MM.1S (cell line): ENCODE measurements at regions not wholly inside any gene's neighbourhood (a gene's known extent, or its start where the extent isn't known, plus 50 kb on each side); places are given as distances from the start of the nearest gene placed in this dataset.
"Not testable (repeated sequence)": the region's sequence is repeated elsewhere in the genome, so short reads cannot be mapped to it uniquely, and the experiment has no call there.

Experiments
- DNase-seq: peaks from one replicate; pipeline ENCODE4 v3.0.0-alpha.2; 2015
- H2AFZ ChIP-seq: fragments of 300-600 bp; sonication (generic); 2 replicates; pipeline ENCODE4 v1.6.0; 2016; ENCODE audit warnings: antibody characterized with exemption, low read length
- H3F3A ChIP-seq: fragments of 300-600 bp; sonication (generic); 2 replicates; pipeline ENCODE4 v1.6.1; 2016; ENCODE audit warnings: mild to moderate bottlenecking, antibody characterized with exemption, low read length, moderate library complexity, mixed read lengths; ENCODE audit not compliant: insufficient read depth
- H3K27ac ChIP-seq: fragments of 300-600 bp; sonication (generic); 2 replicates; pipeline ENCODE4 v1.5.1; 2016; ENCODE audit warnings: mild to moderate bottlenecking, low read length
- H3K27me3 ChIP-seq: fragments of 300-600 bp; sonication (generic); replicated peaks from 2 replicates; pipeline ENCODE4 v1.6.0; 2016; ENCODE audit warnings: low read length; ENCODE audit not compliant: insufficient read depth
- H3K36me3 ChIP-seq: fragments of 300-600 bp; sonication (generic); replicated peaks from 2 replicates; pipeline ENCODE4 v1.6.1; 2016; ENCODE audit warnings: mild to moderate bottlenecking, low read length, mixed read lengths; ENCODE audit not compliant: insufficient read depth
- H3K4me1 ChIP-seq: fragments of 300-600 bp; sonication (generic); 2 replicates; pipeline ENCODE4 v1.6.1; 2016; ENCODE audit warnings: low read length, mixed read lengths
- H3K4me2 ChIP-seq: fragments of 300-600 bp; sonication (generic); 2 replicates; pipeline ENCODE4 v1.6.0; 2016; ENCODE audit warnings: low read depth, low read length
- H3K4me3 ChIP-seq: fragments of 300-600 bp; sonication (generic); 2 replicates; pipeline ENCODE4 v1.5.1; 2016; ENCODE audit warnings: low read length, mixed read lengths
- H3K79me2 ChIP-seq: fragments of 300-600 bp; sonication (generic); 2 replicates; pipeline ENCODE4 v1.6.1; 2016; ENCODE audit warnings: mixed run types, low read length, mixed read lengths
- H3K9ac ChIP-seq: fragments of 300-600 bp; sonication (generic); 2 replicates; pipeline ENCODE4 v1.6.1; 2016; ENCODE audit warnings: low read length, mixed read lengths
- H3K9me2 ChIP-seq: fragments of 300-600 bp; sonication (generic); replicated peaks from 2 replicates; pipeline ENCODE4 v1.6.1; 2016; ENCODE audit warnings: mild to moderate bottlenecking, low read length, mixed read lengths; ENCODE audit not compliant: insufficient read depth
- H3K9me3 ChIP-seq: fragments of 300-600 bp; sonication (generic); replicated peaks from 2 replicates; pipeline ENCODE4 v1.6.1; 2016; ENCODE audit warnings: mild to moderate bottlenecking, low read length, mixed read lengths; ENCODE audit not compliant: insufficient read depth
- H4K20me1 ChIP-seq: fragments of 300-600 bp; sonication (generic); 2 replicates; pipeline ENCODE4 v1.6.1; 2016; ENCODE audit warnings: mild to moderate bottlenecking, low read length, moderate library complexity, mixed read lengths; ENCODE audit not compliant: insufficient read depth
- CTCF ChIP-seq: fragments of 300-600 bp; sonication (generic); IDR thresholded peaks from 2 replicates; pipeline ENCODE4 v1.5.1; 2016; ENCODE audit warnings: antibody characterized with exemption, low read length, mixed read lengths
- EZH2 ChIP-seq: fragments of 300-600 bp; sonication (generic); optimal IDR thresholded peaks from 2 replicates; pipeline ENCODE3; 2017; ENCODE audit warnings: low read depth, mild to moderate bottlenecking, antibody characterized with exemption, low read length, mixed read lengths
- EZH2phosphoT487 ChIP-seq: fragments of 300-600 bp; sonication (generic); IDR thresholded peaks from 2 replicates; pipeline ENCODE4 v1.6.1; 2018; ENCODE audit warnings: antibody characterized with exemption, low read length

- no peak overlapping the region for H3K27ac ChIP-seq
- H3F3A ChIP-seq = no peaks in the 10 kb centered on the region
- no peaks in the 10 kb centered on the region for H3K27me3 ChIP-seq
- no peak overlapping the region for H3K4me2 ChIP-seq
- TF ChIP-seq EZH2phosphoT487 (no peak), EZH2 (no peak), CTCF (peak; percentile 42)
- no peaks in the 10 kb centered on the region for H3K79me2 ChIP-seq
- H3K9ac ChIP-seq = no peak overlapping the region
- peak; percentile 24 for DNase-seq
- H4K20me1 ChIP-seq = no peaks in the 10 kb centered on the region
- H3K4me3 ChIP-seq = no peak overlapping the region
- H3K36me3 ChIP-seq = no peaks in the 10 kb centered on the region
- H3K4me1 ChIP-seq = no peaks in the 10 kb centered on the region
- H2AFZ ChIP-seq = no peak overlapping the region
- H3K9me3 ChIP-seq = no peaks in the 10 kb centered on the region
- no peaks in the 10 kb centered on the region for H3K9me2 ChIP-seq
These were observed 148.1 kb downstream of the ABHD5 start for GRCh38 chr3:43838877-43839276.

GRCh38 chr3:43843386-43843785 lies 152.6 kb downstream of the ABHD5 start:
- Histone ChIP-seq H3K27me3 (no peaks in the 10 kb centered on the region), H3K9me2 (no peaks in the 10 kb centered on the region), H3K9me3 (no peaks in the 10 kb centered on the region), H4K20me1 (no peaks in the 10 kb centered on the region), H3K9ac (no peak overlapping the region), H2AFZ (no peak overlapping the region), H3K4me3 (no peak overlapping the region), H3K4me2 (no peak overlapping the region), H3K4me1 (no peaks in the 10 kb centered on the region), H3K27ac (no peak overlapping the region), H3K36me3 (no peaks in the 10 kb centered on the region), H3F3A (no peaks in the 10 kb centered on the region), H3K79me2 (no peaks in the 10 kb centered on the region)
- DNase-seq = no peak
- TF ChIP-seq CTCF (no peak), EZH2phosphoT487 (no peak), EZH2 (no peak)

GRCh38 chr3:43844757-43845156 lies 154.0 kb downstream of the ABHD5 start:
- H3K36me3 ChIP-seq = no peaks in the 10 kb centered on the region
- no peaks in the 10 kb centered on the region for H3K79me2 ChIP-seq
- H3K27me3 ChIP-seq = no peaks in the 10 kb centered on the region
- TF ChIP-seq CTCF (no peak), EZH2phosphoT487 (no peak), EZH2 (no peak)
- no peak overlapping the region for H3K27ac ChIP-seq
- H4K20me1 ChIP-seq = no peaks in the 10 kb centered on the region
- no peaks in the 10 kb centered on the region for H3K9me2 ChIP-seq
- H3K9me3 ChIP-seq = no peaks in the 10 kb centered on the region
- no peak overlapping the region for H2AFZ ChIP-seq
- no peaks in the 10 kb centered on the region for H3F3A ChIP-seq
- no peak overlapping the region for H3K4me2 ChIP-seq
- H3K4me1 ChIP-seq = no peaks in the 10 kb centered on the region
- no peak overlapping the region for H3K4me3 ChIP-seq
- no peak for DNase-seq
- no peak overlapping the region for H3K9ac ChIP-seq

- not testable (repeated sequence) for H3K36me3 ChIP-seq, H4K20me1 ChIP-seq, DNase-seq, H3K79me2 ChIP-seq, H3K4me2 ChIP-seq, H2AFZ ChIP-seq, H3K9me2 ChIP-seq, H3F3A ChIP-seq, H3K27me3 ChIP-seq, H3K9ac ChIP-seq, H3K9me3 ChIP-seq, H3K4me1 ChIP-seq, H3K27ac ChIP-seq, H3K4me3 ChIP-seq
These were observed 154.8 kb downstream of the ABHD5 start for GRCh38 chr3:43845553-43845952.
